GM21447 (cell line): ENCODE measurements at regions not wholly inside any gene's neighbourhood (a gene's known extent, or its start where the extent isn't known, plus 50 kb on each side); places are given as distances from the start of the nearest gene placed in this dataset.

Source experiments
- ATAC-seq: cut with Tn5 transposase; IDR thresholded peaks from one replicate; pipeline ENCODE4 v1.9.1; 2021; ENCODE audit not compliant: unreplicated experiment

- ATAC-seq = no peak
Observed at GRCh38 chr4:123496421-123496820, 99.8 kb downstream of the SPRY1 start.

GRCh38 chr4:123497340-123497739 is 100.7 kb downstream of the SPRY1 start:
- no peak for ATAC-seq

DNA sequence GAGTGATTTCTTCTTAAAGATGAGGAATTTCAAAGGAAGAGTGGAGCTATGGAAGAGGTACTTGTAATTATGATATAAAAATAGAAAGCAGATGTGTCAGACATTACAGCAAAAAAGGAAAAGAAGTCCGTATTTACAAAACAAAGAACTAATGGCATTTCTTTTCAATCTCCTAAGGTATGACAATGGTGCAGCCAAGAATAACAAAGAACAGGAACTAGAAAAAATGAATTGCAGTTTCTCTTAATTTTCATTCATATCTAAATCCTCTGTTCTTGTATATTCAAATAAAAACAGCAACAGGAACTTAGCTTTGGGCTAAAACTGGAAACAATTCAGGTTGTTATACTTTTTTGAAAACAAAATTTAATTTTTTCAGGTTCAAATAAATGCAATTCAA is 105.1 kb downstream of the SPRY1 start:
- ATAC-seq = no peak

DNA sequence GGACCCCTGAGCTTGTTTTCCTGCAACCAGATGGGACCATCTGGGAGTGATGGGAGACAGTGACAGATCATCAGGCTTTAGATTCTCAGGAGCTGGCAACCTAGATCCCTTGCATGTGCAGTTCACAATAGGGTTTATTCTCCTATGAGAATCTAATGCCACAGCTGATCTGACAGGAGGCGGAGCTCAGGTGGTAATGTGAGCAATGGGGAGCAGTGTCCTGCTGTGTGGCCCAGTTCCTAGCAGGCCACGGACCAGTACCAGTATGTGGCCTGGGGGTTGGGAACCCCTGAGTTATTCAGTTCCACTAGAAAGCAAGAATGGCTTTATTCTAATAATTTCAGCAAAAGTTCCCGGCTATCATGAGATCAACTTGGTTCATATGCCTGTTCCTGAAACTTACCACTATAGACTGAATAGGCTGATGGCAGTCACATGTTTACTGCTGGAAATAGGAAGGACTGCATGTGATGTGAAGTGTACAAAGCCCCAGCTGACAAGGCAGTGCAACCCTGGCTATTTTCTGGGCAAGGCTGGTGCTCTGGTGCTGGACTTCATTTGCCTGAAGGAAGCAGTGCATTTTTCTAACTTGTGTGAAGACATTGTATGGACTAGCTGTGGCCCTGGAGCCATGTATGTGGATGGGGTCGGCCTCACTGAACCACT is 107.2 kb downstream of the SPRY1 start:
- no peak for ATAC-seq

GRCh38 chr4:123505095-123506010 is 108.8 kb downstream of the SPRY1 start:
- peak; percentile 73 for ATAC-seq

DNA sequence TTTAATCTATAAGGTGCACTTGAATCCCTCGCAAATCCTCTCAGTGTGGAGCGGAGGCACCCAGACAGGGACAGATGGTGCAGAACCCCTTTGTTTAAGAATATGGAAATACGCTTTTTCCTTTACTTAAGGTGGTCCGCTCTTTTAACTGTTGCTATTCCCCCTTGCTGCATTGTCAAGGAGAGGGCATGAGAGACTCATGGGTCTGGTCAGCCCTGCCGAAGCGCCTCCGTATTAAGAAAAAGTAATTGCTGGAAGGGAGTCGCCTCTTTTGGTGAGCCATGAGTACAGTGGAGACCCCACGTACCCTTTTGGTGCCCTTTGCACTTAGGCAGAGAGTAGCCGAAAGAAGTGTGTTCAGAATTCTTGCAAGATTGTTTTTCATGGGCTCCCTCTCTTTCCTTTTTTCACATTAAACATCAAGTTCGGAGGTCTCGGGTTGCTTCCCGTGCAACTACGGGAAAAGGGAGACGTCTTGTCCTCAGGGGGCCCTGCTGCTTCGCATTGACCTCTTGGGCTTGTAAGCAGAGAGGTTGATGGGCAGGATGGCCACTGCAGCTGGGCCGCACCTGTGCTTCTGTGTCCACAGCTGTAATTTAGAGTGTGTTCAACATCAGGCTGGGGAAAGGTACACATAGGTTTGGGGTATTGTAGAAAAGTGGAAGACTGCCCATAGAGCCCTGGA is 109.6 kb downstream of the SPRY1 start:
- no peak for ATAC-seq

DNA sequence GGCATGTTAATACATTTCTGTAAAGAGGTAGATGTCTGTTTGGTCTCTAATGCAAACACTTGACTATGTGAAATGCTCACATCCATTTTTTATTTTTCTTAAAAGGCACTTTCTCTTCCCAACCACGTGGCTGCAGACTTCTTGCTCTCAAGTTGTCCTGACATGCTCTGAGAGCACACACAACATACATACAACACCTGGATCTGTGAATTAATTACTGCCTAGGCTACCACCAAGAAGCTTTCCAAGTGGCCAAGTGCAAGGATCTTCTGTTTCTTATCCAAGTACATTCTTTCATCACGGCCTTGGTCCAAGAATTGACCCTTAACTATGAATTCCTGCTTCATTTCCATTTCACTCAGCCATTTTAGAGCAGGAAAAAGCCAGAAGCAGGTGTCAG is 110.8 kb downstream of the SPRY1 start:
- no peak for ATAC-seq

DNA sequence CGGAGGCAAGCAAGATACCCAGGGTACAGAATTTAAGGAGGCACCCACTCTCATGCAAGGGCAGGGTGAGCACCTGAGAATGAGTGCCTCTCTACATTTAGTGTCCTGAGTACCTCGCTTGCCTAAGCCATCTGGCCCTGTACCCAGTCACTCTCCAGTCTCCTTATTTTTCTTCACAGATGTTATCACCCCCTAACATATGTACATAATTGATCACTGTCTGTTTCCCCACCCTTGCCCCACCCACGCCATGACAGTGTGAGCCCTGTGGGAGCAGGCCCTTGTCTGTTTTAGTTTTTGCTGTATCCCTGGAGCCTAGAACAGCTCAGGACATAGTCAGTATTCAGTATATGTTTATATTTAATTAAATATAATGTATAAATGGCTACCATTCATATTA is 113.6 kb downstream of the SPRY1 start:
- no peak for ATAC-seq

DNA sequence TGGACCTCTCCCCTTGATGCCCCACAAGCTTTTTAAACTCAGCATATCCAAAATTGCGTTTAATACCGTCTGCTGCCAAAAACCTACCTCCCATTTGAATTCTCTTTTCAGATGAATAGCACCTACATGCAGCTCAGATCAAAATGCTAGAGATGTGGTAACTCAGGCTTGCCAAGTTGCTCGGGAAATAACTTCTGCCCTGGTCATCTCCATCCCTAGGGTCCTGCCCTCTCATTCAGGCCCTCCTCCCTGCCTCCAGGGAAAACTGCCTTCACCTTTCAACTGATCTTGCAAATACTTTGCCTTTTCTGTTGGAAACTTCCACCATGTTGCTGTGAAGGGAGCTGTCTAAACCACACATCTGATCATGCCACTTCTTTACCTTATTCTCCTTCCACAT is 114.1 kb downstream of the SPRY1 start:
- ATAC-seq = no peak

- ATAC-seq = no peak
Observed at GRCh38 chr4:123516576-123516975, 120.0 kb downstream of the SPRY1 start.

- no peak for ATAC-seq
Observed at GRCh38 chr4:123517176-123517575, 120.6 kb downstream of the SPRY1 start.

DNA sequence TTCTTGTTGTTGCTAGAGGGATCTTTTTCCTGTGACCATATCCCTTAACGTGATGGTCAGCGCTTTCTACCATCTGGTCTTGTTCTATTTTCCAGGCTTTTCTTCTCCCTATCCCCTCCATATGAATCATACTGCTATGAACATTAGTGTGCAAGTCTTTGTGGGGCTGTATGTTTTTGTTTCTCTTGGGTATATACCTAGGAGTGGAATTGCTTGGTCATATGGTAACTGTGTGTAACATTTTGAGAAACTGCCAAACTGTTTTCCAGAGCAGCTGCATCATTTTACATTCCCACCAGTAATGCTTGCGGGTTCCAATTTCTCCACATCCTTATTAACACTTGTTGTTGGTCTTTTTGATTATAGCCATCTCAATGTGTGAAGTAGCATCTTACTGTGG is 121.4 kb downstream of the SPRY1 start:
- ATAC-seq = no peak

- ATAC-seq = no peak
Observed at GRCh38 chr4:123520325-123520724, 123.7 kb downstream of the SPRY1 start.

GRCh38 chr4:123522081-123522480 is 125.5 kb downstream of the SPRY1 start:
- no peak for ATAC-seq

- ATAC-seq = no peak
Observed at GRCh38 chr4:123522646-123523045, 126.1 kb downstream of the SPRY1 start.

DNA sequence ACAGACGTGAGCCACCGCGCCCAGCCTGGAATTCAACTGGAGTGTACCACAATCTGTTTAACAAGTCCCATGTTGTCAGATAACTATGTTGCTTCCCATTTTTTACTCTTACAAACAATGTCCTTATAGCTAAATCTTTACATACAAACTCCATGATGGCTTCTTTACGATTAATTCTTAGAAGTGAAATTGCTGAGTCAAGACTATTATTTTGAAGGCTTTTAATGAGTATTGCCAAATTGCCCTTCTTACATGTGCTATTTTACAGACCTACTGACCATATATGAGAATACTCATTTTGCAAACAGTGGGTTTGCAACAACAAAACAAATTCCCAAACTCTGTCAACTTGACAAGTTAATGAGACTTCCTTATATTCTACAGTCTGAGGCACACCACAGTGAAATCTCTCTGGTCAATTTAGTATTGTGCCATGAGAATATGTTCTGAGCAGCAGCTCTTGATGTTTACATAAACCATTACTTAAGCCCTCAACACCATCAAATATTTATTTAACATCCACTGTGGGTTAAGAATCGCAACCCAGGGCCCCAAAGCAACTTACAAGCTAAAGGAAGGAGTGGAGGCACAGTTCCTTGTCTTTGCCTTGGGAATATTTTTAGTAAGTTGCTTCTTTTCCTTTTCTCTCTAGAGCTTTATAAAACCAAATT is 128.5 kb downstream of the SPRY1 start:
- no peak for ATAC-seq

- ATAC-seq = no peak
Observed at GRCh38 chr4:123526511-123526910, 129.9 kb downstream of the SPRY1 start.

DNA sequence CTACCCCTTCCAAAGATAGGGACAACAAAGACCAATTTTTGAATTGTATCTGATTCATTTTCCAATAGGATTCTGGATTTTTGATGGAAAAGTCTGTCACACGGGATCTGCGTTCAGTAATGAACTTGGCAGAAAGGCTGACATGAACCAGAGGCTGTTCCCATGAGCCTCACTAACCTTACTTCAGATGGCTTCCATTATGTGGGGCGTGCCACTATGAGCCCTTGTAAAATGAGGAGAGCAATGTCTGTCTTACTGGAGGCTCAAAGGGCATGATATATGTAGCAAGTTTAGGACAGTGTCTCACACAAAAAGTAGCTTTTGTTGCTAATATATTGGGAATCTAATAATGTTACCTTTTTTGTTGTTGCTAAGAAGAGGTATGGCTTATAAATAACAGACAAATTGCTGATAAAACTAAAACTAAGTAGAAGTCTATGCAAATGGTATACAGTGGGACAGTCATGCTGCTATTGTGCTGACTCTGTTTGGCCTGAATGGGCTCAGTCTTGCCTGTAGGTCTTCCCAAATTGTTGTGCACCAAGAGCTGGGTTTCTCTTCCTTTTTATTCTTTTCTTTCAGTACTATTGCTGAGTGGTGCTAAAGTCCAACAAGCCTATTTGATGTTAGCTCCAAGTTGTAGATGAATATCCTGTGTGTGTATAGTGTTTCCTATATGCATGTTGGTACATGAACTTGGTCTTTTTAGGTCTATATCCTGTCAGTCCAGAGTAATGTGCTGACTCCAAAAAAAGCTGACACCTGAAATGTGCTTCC is 132.1 kb downstream of the SPRY1 start:
- no peak for ATAC-seq

- ATAC-seq = no peak
Observed at GRCh38 chr4:123529278-123529568, 132.6 kb downstream of the SPRY1 start.

DNA sequence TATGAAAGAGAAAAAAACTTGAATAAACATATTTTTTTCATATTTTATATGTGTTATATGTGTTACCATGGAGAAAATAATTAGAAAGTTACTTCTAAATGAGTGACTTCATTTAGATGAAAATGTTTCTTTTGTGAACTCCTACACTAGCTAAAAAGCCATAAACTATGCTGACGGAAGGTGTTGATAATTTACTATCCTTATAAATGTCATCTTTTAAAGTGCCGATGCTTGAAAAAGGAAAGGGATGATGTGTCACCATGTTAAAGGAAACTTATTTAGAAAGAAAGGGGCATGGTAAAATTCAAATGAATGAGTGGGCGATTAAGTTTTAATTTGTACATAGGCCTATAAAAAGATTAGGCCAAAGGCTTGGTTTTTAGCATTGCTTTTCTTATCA is 133.8 kb downstream of the SPRY1 start:
- no peak for ATAC-seq
